Loucy (cell line): ENCODE measurements at regions not wholly inside any gene's neighbourhood (a gene's known extent, or its start where the extent isn't known, plus 50 kb on each side); places are given as distances from the start of the nearest gene placed in this dataset.

Source experiments
- CTCF ChIP-seq: fragments of 200-600 bp; sonication (generic); conservative IDR thresholded peaks from 2 replicates; pipeline ENCODE4 v1.5.1; 2014; ENCODE audit warnings: mild to moderate bottlenecking, antibody characterized with exemption, low read length
- EZH2phosphoT487 ChIP-seq: fragments of 200-600 bp; IDR thresholded peaks from 2 replicates; pipeline ENCODE4 v1.6.1; 2018; ENCODE audit warnings: antibody characterized with exemption, mild to moderate bottlenecking, moderate library complexity, borderline replicate concordance

- TF ChIP-seq CTCF (no peak), EZH2phosphoT487 (no peak)
These were observed 645.1 kb downstream of the CDH18 start for GRCh38 chr5:19342942-19343341.
